ENCODE measurements at regions not wholly inside any gene's neighbourhood (a gene's known extent, or its start where the extent isn't known, plus 50 kb on each side); places are given as distances from the start of the nearest gene placed in this dataset.

- H3K27ac Mint-ChIP-seq: no peak overlapping the region
- DNase-seq: no peak
- CTCF ChIA-PET: interaction anchor here (0.7 kb wide), 1 partner anchor 289 kb away, joined by 3 read pairs; no protein-coding TSS in a partner anchor
- no peaks in the 10 kb centered on the region for H3K27me3 Mint-ChIP-seq (ENCODE audit: low read depth)
- no peaks in the 10 kb centered on the region for H3K4me1 Mint-ChIP-seq (ENCODE audit: low read depth)
- no peak overlapping the region for H3K4me3 Mint-ChIP-seq
- H3K9me3 Mint-ChIP-seq: peaks cover 2% of the 10 kb centered on the region
- H3K36me3 Mint-ChIP-seq (ENCODE audit: low read depth): no peaks in the 10 kb centered on the region
- intact Hi-C loops (cut with micrococcal nuclease): no loop called here
These were observed 371.9 kb upstream of the SOX9 start for GRCh38 chr17:71748872-71749271.

- Mint-ChIP-seq H3K4me3 (no peak overlapping the region), H3K36me3 (ENCODE audit: low read depth) (no peaks in the 10 kb centered on the region), H3K27ac (no peak overlapping the region), H3K4me1 (ENCODE audit: low read depth) (no peaks in the 10 kb centered on the region), H3K9me3 (peaks cover 2% of the 10 kb centered on the region), H3K27me3 (ENCODE audit: low read depth) (no peaks in the 10 kb centered on the region)
- DNase-seq: no peak
- intact Hi-C loops (cut with micrococcal nuclease): no loop called here
- CTCF ChIA-PET: no interaction called here
These were observed 367.8 kb upstream of the SOX9 start for GRCh38 chr17:71753070-71753469.

GRCh38 chr17:71757156-71757555, 363.7 kb upstream of the SOX9 start:
- H3K27me3 Mint-ChIP-seq (ENCODE audit: low read depth): no peaks in the 10 kb centered on the region
- no peak overlapping the region for H3K4me3 Mint-ChIP-seq
- no peaks in the 10 kb centered on the region for H3K36me3 Mint-ChIP-seq (ENCODE audit: low read depth)
- peaks cover 6% of the 10 kb centered on the region for H3K9me3 Mint-ChIP-seq
- no peak for DNase-seq
- no peak overlapping the region for H3K27ac Mint-ChIP-seq
- H3K4me1 Mint-ChIP-seq (ENCODE audit: low read depth): no peaks in the 10 kb centered on the region
- CTCF ChIA-PET: no interaction called here
- intact Hi-C loops (cut with micrococcal nuclease): no loop called here

GRCh38 chr17:71757956-71758355, 362.9 kb upstream of the SOX9 start:
- CTCF ChIA-PET: no interaction called here
- Mint-ChIP-seq H3K9me3 (peaks cover 6% of the 10 kb centered on the region), H3K4me3 (no peak overlapping the region), H3K27me3 (ENCODE audit: low read depth) (no peaks in the 10 kb centered on the region), H3K36me3 (ENCODE audit: low read depth) (no peaks in the 10 kb centered on the region), H3K27ac (no peak overlapping the region), H3K4me1 (ENCODE audit: low read depth) (no peaks in the 10 kb centered on the region)
- intact Hi-C loops (cut with micrococcal nuclease): no loop called here
- no peak for DNase-seq

GRCh38 chr17:71759422-71760060, 361.3 kb upstream of the SOX9 start:
- CTCF ChIA-PET: no interaction called here

GRCh38 chr17:71760062-71760720, 360.6 kb upstream of the SOX9 start:
- no peak overlapping the region for H3K27ac Mint-ChIP-seq
- intact Hi-C loops (cut with micrococcal nuclease): no loop called here
- H3K4me1 Mint-ChIP-seq (ENCODE audit: low read depth): no peaks in the 10 kb centered on the region
- CTCF ChIA-PET: no interaction called here
- H3K27me3 Mint-ChIP-seq (ENCODE audit: low read depth): no peaks in the 10 kb centered on the region
- H3K4me3 Mint-ChIP-seq: no peak overlapping the region
- peaks cover 6% of the 10 kb centered on the region for H3K9me3 Mint-ChIP-seq
- DNase-seq: no peak
- H3K36me3 Mint-ChIP-seq (ENCODE audit: low read depth): no peaks in the 10 kb centered on the region

More at GRCh38 chr17:71759422-71760060, 361.3 kb upstream of the SOX9 start:
- H3K4me1 Mint-ChIP-seq (ENCODE audit: low read depth): no peaks in the 10 kb centered on the region
- H3K36me3 Mint-ChIP-seq (ENCODE audit: low read depth): no peaks in the 10 kb centered on the region
- intact Hi-C loops (cut with micrococcal nuclease): no loop called here
- DNase-seq: no peak
- H3K9me3 Mint-ChIP-seq: peaks cover 6% of the 10 kb centered on the region
- no peak overlapping the region for H3K27ac Mint-ChIP-seq
- no peaks in the 10 kb centered on the region for H3K27me3 Mint-ChIP-seq (ENCODE audit: low read depth)
- H3K4me3 Mint-ChIP-seq: no peak overlapping the region

- Mint-ChIP-seq H3K4me1 (ENCODE audit: low read depth) (no peaks in the 10 kb centered on the region), H3K36me3 (ENCODE audit: low read depth) (no peaks in the 10 kb centered on the region), H3K27ac (no peak overlapping the region), H3K4me3 (no peak overlapping the region), H3K9me3 (peaks cover 6% of the 10 kb centered on the region), H3K27me3 (ENCODE audit: low read depth) (no peaks in the 10 kb centered on the region)
- intact Hi-C loops (cut with micrococcal nuclease): no loop called here
- DNase-seq: no peak
- CTCF ChIA-PET: interaction anchor here (0.6 kb wide), 1 partner anchor 206 kb away, joined by 3 read pairs; no protein-coding TSS in a partner anchor
These were observed 358.3 kb upstream of the SOX9 start for GRCh38 chr17:71762526-71762925.

- intact Hi-C loops (cut with micrococcal nuclease): no loop called here
- Mint-ChIP-seq H3K27me3 (ENCODE audit: low read depth) (no peaks in the 10 kb centered on the region), H3K9me3 (peaks cover 2% of the 10 kb centered on the region), H3K4me3 (no peak overlapping the region), H3K4me1 (ENCODE audit: low read depth) (no peaks in the 10 kb centered on the region), H3K36me3 (ENCODE audit: low read depth) (no peaks in the 10 kb centered on the region), H3K27ac (no peak overlapping the region)
- CTCF ChIA-PET: no interaction called here
- DNase-seq: no peak
These were observed 356.3 kb upstream of the SOX9 start for GRCh38 chr17:71764505-71764904.

- no peaks in the 10 kb centered on the region for H3K9me3 Mint-ChIP-seq
- no peaks in the 10 kb centered on the region for H3K4me1 Mint-ChIP-seq (ENCODE audit: low read depth)
- no peak overlapping the region for H3K27ac Mint-ChIP-seq
- no peaks in the 10 kb centered on the region for H3K36me3 Mint-ChIP-seq (ENCODE audit: low read depth)
- no peaks in the 10 kb centered on the region for H3K27me3 Mint-ChIP-seq (ENCODE audit: low read depth)
- CTCF ChIA-PET: no interaction called here
- intact Hi-C loops (cut with micrococcal nuclease): no loop called here
- H3K4me3 Mint-ChIP-seq: no peak overlapping the region
- DNase-seq: no peak
These were observed 355.4 kb upstream of the SOX9 start for GRCh38 chr17:71765437-71765836.

- CTCF ChIA-PET: interaction anchor here (1.0 kb wide), 1 partner anchor 8 kb away, joined by 3 read pairs; no protein-coding TSS in a partner anchor
- intact Hi-C loops (cut with micrococcal nuclease): no loop called here
- no peaks in the 10 kb centered on the region for H3K27me3 Mint-ChIP-seq (ENCODE audit: low read depth)
- H3K27ac Mint-ChIP-seq: no peak overlapping the region
- peaks cover 3% of the 10 kb centered on the region for H3K9me3 Mint-ChIP-seq
- no peaks in the 10 kb centered on the region for H3K4me1 Mint-ChIP-seq (ENCODE audit: low read depth)
- no peak overlapping the region for H3K4me3 Mint-ChIP-seq
- no peaks in the 10 kb centered on the region for H3K36me3 Mint-ChIP-seq (ENCODE audit: low read depth)
- DNase-seq: no peak
These were observed 351.0 kb upstream of the SOX9 start for GRCh38 chr17:71769850-71770249.

GRCh38 chr17:71777048-71777640, 343.7 kb upstream of the SOX9 start:
- Mint-ChIP-seq H3K27me3 (ENCODE audit: low read depth) (no peaks in the 10 kb centered on the region), H3K27ac (no peak overlapping the region), H3K4me3 (no peak overlapping the region), H3K4me1 (ENCODE audit: low read depth) (no peaks in the 10 kb centered on the region), H3K36me3 (ENCODE audit: low read depth) (no peaks in the 10 kb centered on the region), H3K9me3 (peaks cover 3% of the 10 kb centered on the region)
- intact Hi-C loops (cut with micrococcal nuclease): no loop called here
- no peak for DNase-seq
- CTCF ChIA-PET: no interaction called here

- H3K36me3 Mint-ChIP-seq (ENCODE audit: low read depth): no peaks in the 10 kb centered on the region
- CTCF ChIA-PET: no interaction called here
- intact Hi-C loops (cut with micrococcal nuclease): no loop called here
- H3K4me3 Mint-ChIP-seq: no peak overlapping the region
- no peak for DNase-seq
- no peaks in the 10 kb centered on the region for H3K9me3 Mint-ChIP-seq
- H3K4me1 Mint-ChIP-seq (ENCODE audit: low read depth): no peaks in the 10 kb centered on the region
- H3K27ac Mint-ChIP-seq: no peak overlapping the region
- no peaks in the 10 kb centered on the region for H3K27me3 Mint-ChIP-seq (ENCODE audit: low read depth)
These were observed 341.3 kb upstream of the SOX9 start for GRCh38 chr17:71779482-71779881.

- Mint-ChIP-seq H3K9me3 (peaks cover 6% of the 10 kb centered on the region), H3K4me1 (ENCODE audit: low read depth) (no peaks in the 10 kb centered on the region)
These were observed 340.2 kb upstream of the SOX9 start for GRCh38 chr17:71780596-71780995.

More at GRCh38 chr17:71780596-71780995, 340.2 kb upstream of the SOX9 start:
- H3K4me3 Mint-ChIP-seq: no peak overlapping the region
- no peaks in the 10 kb centered on the region for H3K27me3 Mint-ChIP-seq (ENCODE audit: low read depth)
- H3K36me3 Mint-ChIP-seq (ENCODE audit: low read depth): no peaks in the 10 kb centered on the region
- DNase-seq: no peak
- H3K27ac Mint-ChIP-seq: no peak overlapping the region
- intact Hi-C loops (cut with micrococcal nuclease): no loop called here
- CTCF ChIA-PET: no interaction called here

Measured in activated naive CD4-positive, alpha-beta T cell treated with anti-CD3 and anti-CD28 coated beads for 36 hours (primary cell).